Body of pancreas (tissue), 4 donors: ENCODE measurements at regions not wholly inside any gene's neighbourhood (a gene's known extent, or its start where the extent isn't known, plus 50 kb on each side); places are given as distances from the start of the nearest gene placed in this dataset.
"Not testable (repeated sequence)": the region's sequence is repeated elsewhere in the genome, so short reads cannot be mapped to it uniquely, and the experiment has no call there.

ENCODE experiments used
- POLR2A ChIP-seq, 3 donors: fragments of 450-650 bp; IDR thresholded peaks; one replicate each; pipeline ENCODE4 v1.6.1; 2016; ENCODE audit warnings: antibody characterized with exemption in 3 of 3, mild to moderate bottlenecking in 2 of 3
- TF ChIP-seq, protein P1 (sequence below), 7 experiments: fragments of 450-650 bp in 4 of 7; fragments of 200-600 bp in 3 of 7; sonication (generic) in 3 of 7; IDR thresholded peaks; one replicate each; pipeline ENCODE4 v1.5.1; 2016 to 2019; ENCODE audit warnings: antibody characterized with exemption in 7 of 7

GRCh38 chr2:131803237-131803636, 275.5 kb downstream of the CCDC74A start:
- TF ChIP-seq POLR2A (IDR thresholded peaks at IDR 0.05): not testable (repeated sequence)
- TF ChIP-seq, protein P1, sequence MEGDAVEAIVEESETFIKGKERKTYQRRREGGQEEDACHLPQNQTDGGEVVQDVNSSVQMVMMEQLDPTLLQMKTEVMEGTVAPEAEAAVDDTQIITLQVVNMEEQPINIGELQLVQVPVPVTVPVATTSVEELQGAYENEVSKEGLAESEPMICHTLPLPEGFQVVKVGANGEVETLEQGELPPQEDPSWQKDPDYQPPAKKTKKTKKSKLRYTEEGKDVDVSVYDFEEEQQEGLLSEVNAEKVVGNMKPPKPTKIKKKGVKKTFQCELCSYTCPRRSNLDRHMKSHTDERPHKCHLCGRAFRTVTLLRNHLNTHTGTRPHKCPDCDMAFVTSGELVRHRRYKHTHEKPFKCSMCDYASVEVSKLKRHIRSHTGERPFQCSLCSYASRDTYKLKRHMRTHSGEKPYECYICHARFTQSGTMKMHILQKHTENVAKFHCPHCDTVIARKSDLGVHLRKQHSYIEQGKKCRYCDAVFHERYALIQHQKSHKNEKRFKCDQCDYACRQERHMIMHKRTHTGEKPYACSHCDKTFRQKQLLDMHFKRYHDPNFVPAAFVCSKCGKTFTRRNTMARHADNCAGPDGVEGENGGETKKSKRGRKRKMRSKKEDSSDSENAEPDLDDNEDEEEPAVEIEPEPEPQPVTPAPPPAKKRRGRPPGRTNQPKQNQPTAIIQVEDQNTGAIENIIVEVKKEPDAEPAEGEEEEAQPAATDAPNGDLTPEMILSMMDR (IDR thresholded peaks at IDR 0.05): not testable (repeated sequence)
